Liver (tissue), 3 donors: ENCODE measurements at regions not wholly inside any gene's neighbourhood (a gene's known extent, or its start where the extent isn't known, plus 50 kb on each side); places are given as distances from the start of the nearest gene placed in this dataset.

ENCODE experiments used
- CTCF ChIP-seq: fragments of 150-350 bp; IDR thresholded peaks from 2 replicates; pipeline ENCODE4 v1.5.1; 2017; ENCODE audit warnings: improper control_type of control experiment, low read depth, low read length; ENCODE audit not compliant: missing input control
- EGR1 ChIP-seq, 2 donors: IDR thresholded peaks; 2 replicates each; pipeline ENCODE4 v1.6.1; 2016 to 2018; ENCODE audit warnings: antibody characterized with exemption in 2 of 2, low read depth in 2 of 2
- FOXA1 ChIP-seq: IDR thresholded peaks from 2 replicates; pipeline ENCODE4 v1.6.1; 2016; ENCODE audit warnings: antibody characterized with exemption
- GABPA ChIP-seq, 2 donors: IDR thresholded peaks in 1 of 2; conservative IDR thresholded peaks in 1 of 2; 2 replicates each; pipeline ENCODE4 v1.6.1; 2016; ENCODE audit warnings: antibody characterized with exemption in 2 of 2, mild to moderate bottlenecking in 1 of 2, moderate library complexity in 1 of 2
- HNF4G ChIP-seq: IDR thresholded peaks from 2 replicates; pipeline ENCODE4 v1.6.1; 2016; ENCODE audit warnings: antibody characterized with exemption
- RAD21 ChIP-seq, 2 donors: IDR thresholded peaks; 2 replicates each; pipeline ENCODE4 v1.6.1; 2016; ENCODE audit warnings: antibody characterized with exemption in 2 of 2, mild to moderate bottlenecking in 2 of 2
- REST ChIP-seq: IDR thresholded peaks from 2 replicates; pipeline ENCODE4 v1.6.1; 2016; ENCODE audit warnings: antibody characterized with exemption, mild to moderate bottlenecking
- RXRA ChIP-seq, 2 donors: IDR thresholded peaks; 2 replicates each; pipeline ENCODE4 v1.6.1; 2017 to 2018; ENCODE audit warnings: antibody characterized with exemption in 2 of 2, mild to moderate bottlenecking in 1 of 2
- SP1 ChIP-seq: IDR thresholded peaks from 2 replicates; pipeline ENCODE4 v1.6.1; 2018; ENCODE audit warnings: antibody characterized with exemption, mild to moderate bottlenecking
- TAF1 ChIP-seq: conservative IDR thresholded peaks from 2 replicates; pipeline ENCODE4 v1.6.1; 2016; ENCODE audit warnings: antibody characterized with exemption, mild to moderate bottlenecking
- YY1 ChIP-seq: IDR thresholded peaks from 2 replicates; pipeline ENCODE4 v1.6.1; 2016; ENCODE audit warnings: antibody characterized with exemption, mild to moderate bottlenecking
- TF ChIP-seq, protein P1 (sequence below): IDR thresholded peaks from 2 replicates; pipeline ENCODE4 v1.6.1; 2016; ENCODE audit warnings: antibody characterized with exemption
- TF ChIP-seq, protein P2 (sequence below): IDR thresholded peaks from 2 replicates; pipeline ENCODE4 v1.6.1; 2016; ENCODE audit warnings: antibody characterized with exemption
- TF ChIP-seq, protein P3 (sequence below): IDR thresholded peaks from 2 replicates; pipeline ENCODE4 v1.6.1; 2016; ENCODE audit warnings: antibody characterized with exemption
- donor health status: healthy.
- donor health status: healthy.

DNA sequence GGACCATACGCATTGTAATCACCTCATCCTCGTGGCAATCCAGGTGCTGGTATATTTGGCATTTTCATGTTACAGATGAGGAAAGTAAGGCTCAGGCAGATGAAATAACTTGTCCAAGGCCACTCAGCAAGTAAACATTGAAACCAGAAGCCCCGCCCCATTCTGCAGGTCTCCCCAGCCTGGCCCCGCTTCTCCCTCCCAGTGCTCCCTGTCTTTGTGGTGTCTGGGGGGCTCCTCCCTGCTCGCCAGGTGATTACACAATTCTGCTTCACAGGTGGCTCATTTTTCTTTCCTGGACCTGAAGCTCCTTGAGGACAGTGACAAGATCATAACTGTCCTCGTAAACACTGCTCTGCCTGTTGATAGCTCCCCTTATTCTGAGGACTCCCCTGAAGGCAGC is 531.5 kb upstream of the B3GAT1 start:
- TF ChIP-seq, protein P1, sequence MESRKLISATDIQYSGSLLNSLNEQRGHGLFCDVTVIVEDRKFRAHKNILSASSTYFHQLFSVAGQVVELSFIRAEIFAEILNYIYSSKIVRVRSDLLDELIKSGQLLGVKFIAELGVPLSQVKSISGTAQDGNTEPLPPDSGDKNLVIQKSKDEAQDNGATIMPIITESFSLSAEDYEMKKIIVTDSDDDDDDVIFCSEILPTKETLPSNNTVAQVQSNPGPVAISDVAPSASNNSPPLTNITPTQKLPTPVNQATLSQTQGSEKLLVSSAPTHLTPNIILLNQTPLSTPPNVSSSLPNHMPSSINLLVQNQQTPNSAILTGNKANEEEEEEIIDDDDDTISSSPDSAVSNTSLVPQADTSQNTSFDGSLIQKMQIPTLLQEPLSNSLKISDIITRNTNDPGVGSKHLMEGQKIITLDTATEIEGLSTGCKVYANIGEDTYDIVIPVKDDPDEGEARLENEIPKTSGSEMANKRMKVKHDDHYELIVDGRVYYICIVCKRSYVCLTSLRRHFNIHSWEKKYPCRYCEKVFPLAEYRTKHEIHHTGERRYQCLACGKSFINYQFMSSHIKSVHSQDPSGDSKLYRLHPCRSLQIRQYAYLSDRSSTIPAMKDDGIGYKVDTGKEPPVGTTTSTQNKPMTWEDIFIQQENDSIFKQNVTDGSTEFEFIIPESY, result no peak
- TF ChIP-seq RXRA (IDR thresholded peaks at IDR 0.05), result no peak
- TF ChIP-seq CTCF, result no peak
- TF ChIP-seq, protein P2, sequence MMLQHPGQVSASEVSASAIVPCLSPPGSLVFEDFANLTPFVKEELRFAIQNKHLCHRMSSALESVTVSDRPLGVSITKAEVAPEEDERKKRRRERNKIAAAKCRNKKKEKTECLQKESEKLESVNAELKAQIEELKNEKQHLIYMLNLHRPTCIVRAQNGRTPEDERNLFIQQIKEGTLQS, result no peak
- no peak for TF ChIP-seq RAD21 (IDR thresholded peaks at IDR 0.05)
- TF ChIP-seq EGR1 (IDR thresholded peaks at IDR 0.05; ENCODE audit: low read depth in 2 of 2), result no peak
- TF ChIP-seq, protein P3, sequence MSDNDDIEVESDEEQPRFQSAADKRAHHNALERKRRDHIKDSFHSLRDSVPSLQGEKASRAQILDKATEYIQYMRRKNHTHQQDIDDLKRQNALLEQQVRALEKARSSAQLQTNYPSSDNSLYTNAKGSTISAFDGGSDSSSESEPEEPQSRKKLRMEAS, result no peak
- TF ChIP-seq GABPA (IDR thresholded peaks at IDR 0.05 in 1 of 2, conservative IDR thresholded peaks at IDR 0.05 in 1 of 2), result no peak
- TF ChIP-seq REST, result no peak
- no peak for TF ChIP-seq HNF4G
- no peak for TF ChIP-seq YY1
- no peak for TF ChIP-seq TAF1
- TF ChIP-seq SP1, result no peak
- TF ChIP-seq FOXA1, result no peak
